ENCODE measurements at regions not wholly inside any gene's neighbourhood (a gene's known extent, or its start where the extent isn't known, plus 50 kb on each side); places are given as distances from the start of the nearest gene placed in this dataset.
"Not testable (repeated sequence)": the region's sequence is repeated elsewhere in the genome, so short reads cannot be mapped to it uniquely, and the experiment has no call there.

DNA sequence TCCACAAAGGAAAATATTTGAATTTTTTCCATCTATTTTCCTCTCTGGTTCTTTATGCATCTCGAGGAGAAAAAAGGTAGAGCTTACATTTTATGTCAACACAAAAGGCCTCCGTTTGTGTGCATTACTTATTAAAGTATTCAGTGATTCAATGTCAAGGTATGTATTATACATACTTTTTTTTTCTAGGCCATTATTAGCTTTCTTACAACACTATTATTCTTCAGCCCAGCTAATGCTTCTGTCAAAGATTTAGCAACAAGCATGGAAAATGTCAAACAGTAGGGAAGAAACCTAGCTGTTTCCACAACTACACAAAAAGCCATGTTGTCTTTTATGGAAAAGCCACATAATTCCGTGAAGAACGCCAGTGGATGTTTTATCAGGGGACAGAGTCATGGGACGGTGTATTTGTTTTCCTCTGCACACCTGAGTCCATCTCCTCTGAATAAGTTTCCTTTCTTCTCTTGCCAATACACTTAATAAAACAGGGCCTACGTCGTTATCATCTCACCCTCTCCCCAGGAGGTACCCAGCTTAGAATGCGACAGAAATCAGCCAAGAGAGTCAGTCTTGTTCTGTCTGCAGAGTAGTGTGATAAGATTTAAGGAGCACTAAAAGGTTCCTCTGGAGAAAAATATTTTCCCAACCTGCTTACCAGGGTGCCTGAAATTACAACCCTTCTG, 209.7 kb upstream of the AUTS2 start:
- no peak for DNase-seq

DNA sequence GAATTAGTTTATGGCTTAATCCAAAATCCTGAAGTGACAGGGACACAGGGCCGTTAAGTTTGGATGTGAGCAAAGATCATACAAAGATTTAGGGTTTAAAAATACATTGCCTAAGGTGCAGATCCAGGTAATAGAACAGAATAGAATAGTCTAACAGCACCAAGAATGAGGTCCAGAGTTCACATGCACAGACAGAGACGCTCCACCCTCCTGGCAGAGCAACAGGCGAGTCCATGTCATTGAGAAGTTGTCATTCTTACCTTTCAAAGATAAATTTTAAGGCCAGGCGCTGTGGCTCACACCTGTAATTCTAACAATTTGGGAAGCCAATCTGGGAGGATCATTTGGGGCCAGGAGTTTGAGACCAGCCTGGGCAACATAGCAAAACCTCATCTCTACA, 209.1 kb upstream of the AUTS2 start:
- DNase-seq = no peak

DNA sequence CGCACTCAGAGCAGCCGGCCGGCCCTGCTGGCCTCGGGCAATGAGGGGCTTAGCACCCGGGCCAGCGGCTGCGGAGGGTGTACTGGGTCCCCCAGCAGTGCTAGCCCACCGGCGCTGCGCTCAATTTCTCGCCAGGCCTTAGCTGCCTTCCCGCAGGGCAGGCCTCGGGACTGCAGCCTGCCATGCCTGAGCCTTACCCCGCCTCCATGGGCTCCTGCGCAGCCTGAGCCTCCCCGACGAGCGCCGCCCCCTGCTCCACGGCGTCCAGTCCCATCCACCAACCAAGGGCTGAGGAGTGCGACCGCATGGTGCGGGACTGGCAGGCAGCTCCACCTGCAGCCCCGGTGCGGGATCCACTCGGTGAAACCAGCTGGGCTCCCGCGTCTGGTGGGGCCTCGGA, 204.4 kb upstream of the AUTS2 start:
- DNase-seq = not testable (repeated sequence)

- no peak for DNase-seq
These were observed 203.1 kb upstream of the AUTS2 start for GRCh38 chr7:69395061-69395714.

DNA sequence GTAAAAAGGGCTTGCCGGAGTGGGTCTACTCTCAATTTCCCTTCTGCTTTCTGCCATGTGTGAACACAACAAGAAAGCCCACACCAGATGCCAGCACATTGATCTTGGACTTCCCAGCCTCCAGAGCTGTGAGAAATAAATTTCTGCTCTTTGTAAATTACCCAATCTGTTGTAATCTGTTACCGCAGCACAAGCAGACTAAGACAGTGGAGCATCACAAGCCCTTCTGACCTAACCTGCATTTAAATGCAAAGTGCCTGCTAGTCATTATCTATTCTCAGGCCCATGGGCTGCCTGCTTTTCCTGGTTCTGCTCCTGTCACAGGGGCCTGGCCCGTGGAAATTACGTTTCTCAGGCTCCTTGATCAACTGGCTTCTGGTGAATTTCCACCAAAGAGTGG, 199.3 kb upstream of the AUTS2 start:
- no peak for DNase-seq

- DNase-seq = no peak
These were observed 198.9 kb upstream of the AUTS2 start for GRCh38 chr7:69399401-69399800.

DNA sequence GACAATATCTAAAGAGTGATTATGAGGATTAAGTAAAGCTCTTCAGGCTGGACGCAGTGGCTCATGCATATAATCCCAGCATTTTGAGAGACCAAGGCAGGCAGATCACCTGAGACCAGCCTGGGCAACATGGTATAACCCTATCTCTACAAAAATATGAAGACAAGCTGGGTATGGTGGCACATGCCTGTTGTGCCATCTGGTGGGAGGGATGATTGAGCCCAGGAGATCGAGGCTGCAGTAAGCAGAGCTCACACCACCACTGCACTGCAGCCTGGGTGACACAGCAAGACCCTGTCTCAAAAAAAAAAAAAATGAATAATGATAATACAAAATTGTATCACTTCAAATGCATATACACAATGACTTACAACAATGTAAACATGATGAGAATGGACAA, 195.6 kb upstream of the AUTS2 start:
- DNase-seq = no peak

GRCh38 chr7:69403169-69403568, 195.1 kb upstream of the AUTS2 start:
- DNase-seq = peak in 1 of 2 donors; percentile 8

- DNase-seq = no peak
These were observed 187.3 kb upstream of the AUTS2 start for GRCh38 chr7:69411018-69411417.

- no peak for DNase-seq
These were observed 186.8 kb upstream of the AUTS2 start for GRCh38 chr7:69411466-69411865.

DNA sequence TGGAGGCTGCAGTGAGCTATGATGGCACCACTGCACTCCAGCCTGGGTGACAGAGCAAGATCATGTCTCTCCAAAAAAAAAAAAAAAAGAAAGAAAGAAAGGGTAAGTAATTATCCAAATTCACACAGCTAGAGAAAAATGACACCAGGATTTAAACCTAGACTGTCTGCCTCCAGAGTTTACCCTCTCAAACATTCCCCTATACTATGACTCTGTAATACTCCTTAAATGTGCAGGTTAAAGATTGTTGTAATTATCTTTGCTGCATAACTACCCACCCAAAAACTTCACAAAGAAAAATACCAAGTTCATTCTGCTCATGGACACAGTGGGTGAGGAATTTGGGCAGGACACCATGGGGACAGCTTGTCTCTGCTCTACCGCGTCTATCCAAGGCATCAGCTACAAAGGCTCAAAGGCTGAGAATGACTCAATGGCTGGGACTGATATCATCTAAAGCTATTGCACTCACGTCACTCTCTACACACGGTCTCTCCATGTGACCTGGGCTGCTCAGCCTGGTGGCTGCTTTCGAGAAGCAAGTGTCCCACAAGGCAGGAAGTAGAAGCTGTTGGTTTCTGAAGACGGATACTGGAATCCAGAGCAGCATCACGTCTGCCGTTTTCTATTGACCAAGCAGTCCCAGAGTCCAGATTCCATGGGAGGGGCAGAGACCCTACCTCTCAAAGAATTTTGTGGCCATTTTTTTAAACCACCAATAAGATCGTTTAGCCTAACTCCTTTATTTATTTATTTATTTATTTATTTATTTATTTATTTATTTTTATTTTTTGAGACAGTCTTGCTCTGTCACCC, 185.7 kb upstream of the AUTS2 start:
- DNase-seq = peak in 1 of 2 donors; percentile 93

- DNase-seq = no peak
These were observed 183.7 kb upstream of the AUTS2 start for GRCh38 chr7:69414555-69414954.

- DNase-seq = no peak
These were observed 179.2 kb upstream of the AUTS2 start for GRCh38 chr7:69418869-69419670.

DNA sequence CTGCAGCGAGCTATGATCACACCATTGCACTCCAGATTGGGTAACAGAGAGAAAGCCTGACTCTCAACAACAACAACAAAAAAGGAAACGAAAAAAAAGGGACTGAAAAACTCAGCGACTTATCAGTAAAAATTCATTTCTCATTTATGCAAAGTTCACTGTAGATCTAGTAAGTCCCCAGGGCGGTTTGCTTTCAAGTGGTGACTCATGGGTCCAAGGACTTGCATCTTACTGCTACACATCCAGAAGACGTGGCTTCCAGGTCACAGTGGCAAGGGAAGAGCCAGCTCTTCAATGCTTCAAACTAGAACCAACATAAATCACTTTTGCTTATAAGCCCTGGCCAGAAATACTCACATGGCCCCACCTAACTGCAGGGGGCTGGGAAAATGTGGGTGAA, 178.3 kb upstream of the AUTS2 start:
- no peak for DNase-seq

DNA sequence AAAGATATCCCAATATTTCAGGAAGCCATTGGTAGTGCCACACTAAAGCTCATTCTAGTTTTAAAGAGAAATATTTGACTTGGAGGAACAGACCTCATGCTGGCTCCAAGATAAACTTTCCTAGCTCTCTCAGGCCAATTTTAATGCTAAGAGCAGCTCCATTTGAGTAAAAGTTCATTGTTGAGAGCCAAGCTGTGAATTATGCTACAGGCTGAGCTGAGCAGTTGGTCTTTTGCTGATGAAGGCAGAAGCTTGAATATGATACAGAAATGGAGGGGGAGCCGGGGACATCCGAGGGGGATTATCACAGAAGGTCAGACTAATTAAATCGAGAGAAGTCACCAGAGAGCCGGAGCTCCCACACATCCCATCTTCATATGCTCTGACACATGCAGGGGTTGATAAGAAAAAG, 175.7 kb upstream of the AUTS2 start:
- DNase-seq = no peak

- no peak for DNase-seq
These were observed 171.6 kb upstream of the AUTS2 start for GRCh38 chr7:69426705-69427104.

GRCh38 chr7:69428089-69428488, 170.2 kb upstream of the AUTS2 start:
- no peak for DNase-seq

DNA sequence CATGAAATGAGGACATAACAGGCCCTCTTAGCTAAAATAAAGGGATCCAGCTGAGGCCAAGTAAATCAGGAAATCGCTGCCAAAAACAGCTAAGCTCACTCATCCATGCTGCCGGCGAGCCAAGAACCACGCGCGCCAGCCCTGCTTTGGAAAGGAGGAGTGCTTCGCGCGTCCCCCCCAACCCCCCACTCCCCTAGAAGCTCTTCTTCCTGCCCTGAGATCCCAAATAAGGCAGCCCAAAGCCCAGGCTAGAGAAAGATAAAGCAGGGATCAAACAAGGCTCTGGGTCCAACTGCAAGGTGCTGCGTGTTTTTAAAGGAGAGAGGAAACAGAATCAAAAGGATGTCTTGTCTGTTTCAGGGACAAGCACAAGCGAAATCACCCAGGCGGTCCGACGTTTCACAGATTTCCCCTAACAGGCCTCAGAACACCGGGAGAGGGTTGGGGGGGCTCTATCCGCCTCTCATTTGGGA, 168.3 kb upstream of the AUTS2 start:
- DNase-seq = no peak

- peak in 1 of 2 donors; percentile 54 for DNase-seq
These were observed 167.8 kb upstream of the AUTS2 start for GRCh38 chr7:69430384-69431021.

DNA sequence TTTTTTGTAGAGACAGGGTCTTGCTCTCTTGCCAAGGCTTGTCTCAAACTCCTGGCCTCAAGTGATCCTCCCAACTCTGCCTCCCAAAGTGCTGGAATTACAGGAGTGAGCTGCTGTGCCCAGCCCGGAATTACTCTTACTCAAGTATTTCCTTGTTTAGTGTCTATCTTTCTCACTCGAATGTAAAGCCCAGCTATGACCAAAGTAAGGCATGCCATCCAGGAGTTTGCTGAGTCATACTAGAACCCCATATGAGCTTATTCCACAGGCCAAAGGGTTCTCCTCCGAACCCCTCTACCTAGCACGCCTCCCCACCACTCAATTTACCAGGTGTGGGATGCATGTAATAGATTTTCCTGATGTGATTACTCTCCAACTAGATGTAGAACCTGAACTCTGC, 166.6 kb upstream of the AUTS2 start:
- DNase-seq = no peak

DNA sequence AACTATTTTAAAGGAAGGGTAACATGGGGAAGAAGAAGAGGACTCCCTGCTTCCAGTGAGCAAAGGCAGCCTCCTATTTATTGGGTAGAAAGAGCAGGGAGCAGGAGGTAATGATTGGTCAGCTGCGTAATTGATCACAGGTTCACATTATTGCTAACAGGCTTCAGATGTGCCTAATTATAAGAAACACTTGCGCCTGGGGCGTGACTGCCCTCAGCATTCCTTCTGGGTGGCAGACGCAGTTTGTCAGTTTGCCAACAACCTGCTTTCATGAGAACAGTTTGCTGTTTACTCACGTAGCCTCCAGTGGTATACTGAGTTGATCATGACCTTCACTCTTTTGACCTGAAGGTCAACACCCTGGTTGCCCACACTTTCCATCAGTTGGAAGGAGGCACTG, 166.0 kb upstream of the AUTS2 start:
- not testable (repeated sequence) for DNase-seq

DNA sequence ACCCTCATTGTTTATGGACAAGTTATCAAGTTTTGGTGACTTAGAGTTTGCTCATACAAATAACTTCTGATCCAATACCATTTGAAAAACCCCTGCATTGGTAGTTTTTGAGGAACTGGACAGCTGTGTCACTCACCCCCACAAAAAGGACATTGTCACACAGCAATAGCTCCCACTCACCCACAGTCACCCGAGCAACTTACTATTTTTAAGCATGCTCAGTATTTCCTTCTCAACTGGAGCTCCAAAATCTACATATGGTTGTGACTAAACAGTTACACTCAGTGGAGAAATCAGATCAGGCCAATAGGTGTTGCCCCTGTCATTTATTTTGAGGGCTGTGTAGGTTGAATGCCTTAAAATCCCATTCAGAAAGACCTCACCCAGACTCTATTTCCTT, 165.2 kb upstream of the AUTS2 start:
- no peak for DNase-seq
